SJCRH30 (cell line): ENCODE measurements at regions not wholly inside any gene's neighbourhood (a gene's known extent, or its start where the extent isn't known, plus 50 kb on each side); places are given as distances from the start of the nearest gene placed in this dataset.

Experiments
- DNase-seq, 2 experiments: peaks; one replicate each; pipeline ENCODE4 v3.0.0-alpha.2; 2015 to 2020
- H3K27ac ChIP-seq: fragments of 250-450 bp; sonication (Bioruptor Pico); 2 replicates; pipeline ENCODE4 v1.5.1; 2020; ENCODE audit warnings: mild to moderate bottlenecking, moderate library complexity
- H3K27me3 ChIP-seq: fragments of 250-450 bp; sonication (Bioruptor Pico); 2 replicates; pipeline ENCODE4 v1.5.1; 2020; ENCODE audit warnings: mild to moderate bottlenecking, moderate library complexity
- H3K36me3 ChIP-seq: fragments of 250-450 bp; sonication (Bioruptor Pico); 2 replicates; pipeline ENCODE4 v1.5.1; 2020; ENCODE audit warnings: mild to moderate bottlenecking, moderate library complexity
- H3K4me1 ChIP-seq: fragments of 250-450 bp; sonication (Bioruptor Pico); 2 replicates; pipeline ENCODE4 v1.5.1; 2020; ENCODE audit warnings: mild to moderate bottlenecking, moderate library complexity
- H3K4me3 ChIP-seq: fragments of 250-450 bp; sonication (Bioruptor Pico); 2 replicates; pipeline ENCODE4 v1.5.1; 2020; ENCODE audit warnings: mild to moderate bottlenecking, moderate library complexity
- H3K9me3 ChIP-seq: fragments of 250-450 bp; sonication (Bioruptor Pico); replicated peaks from 2 replicates; pipeline ENCODE4 v1.5.1; 2020; ENCODE audit warnings: mild to moderate bottlenecking, moderate library complexity

DNA sequence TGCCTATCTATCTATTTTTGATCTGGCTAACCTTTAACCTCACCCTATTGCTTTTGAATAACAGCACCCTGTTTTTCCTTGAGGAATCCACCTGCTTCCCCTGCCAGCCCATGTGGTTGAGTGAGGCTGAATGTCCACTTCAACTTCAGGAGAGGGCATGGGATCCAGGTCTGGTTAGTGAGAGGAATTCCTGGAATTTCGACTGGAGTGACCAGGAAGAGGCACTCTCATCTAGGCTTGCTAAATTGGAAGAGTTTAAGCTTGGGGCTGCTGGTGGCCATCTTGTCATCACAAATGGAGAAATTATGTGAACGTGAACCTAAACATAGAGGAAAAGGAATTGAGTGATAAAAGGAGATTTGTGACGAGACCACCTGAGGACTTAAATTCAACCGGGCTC lies 322.1 kb downstream of the OSTF1 start:
- no peaks in the 10 kb centered on the region for H3K4me1 ChIP-seq
- no peak overlapping the region for H3K27ac ChIP-seq
- H3K27me3 ChIP-seq: peaks cover 2% of the 10 kb centered on the region; the same call in 1 of the 2 replicates
- no peaks in the 10 kb centered on the region for H3K9me3 ChIP-seq
- H3K36me3 ChIP-seq: no peaks in the 10 kb centered on the region
- no peak overlapping the region for H3K4me3 ChIP-seq
- no peak for DNase-seq

DNA sequence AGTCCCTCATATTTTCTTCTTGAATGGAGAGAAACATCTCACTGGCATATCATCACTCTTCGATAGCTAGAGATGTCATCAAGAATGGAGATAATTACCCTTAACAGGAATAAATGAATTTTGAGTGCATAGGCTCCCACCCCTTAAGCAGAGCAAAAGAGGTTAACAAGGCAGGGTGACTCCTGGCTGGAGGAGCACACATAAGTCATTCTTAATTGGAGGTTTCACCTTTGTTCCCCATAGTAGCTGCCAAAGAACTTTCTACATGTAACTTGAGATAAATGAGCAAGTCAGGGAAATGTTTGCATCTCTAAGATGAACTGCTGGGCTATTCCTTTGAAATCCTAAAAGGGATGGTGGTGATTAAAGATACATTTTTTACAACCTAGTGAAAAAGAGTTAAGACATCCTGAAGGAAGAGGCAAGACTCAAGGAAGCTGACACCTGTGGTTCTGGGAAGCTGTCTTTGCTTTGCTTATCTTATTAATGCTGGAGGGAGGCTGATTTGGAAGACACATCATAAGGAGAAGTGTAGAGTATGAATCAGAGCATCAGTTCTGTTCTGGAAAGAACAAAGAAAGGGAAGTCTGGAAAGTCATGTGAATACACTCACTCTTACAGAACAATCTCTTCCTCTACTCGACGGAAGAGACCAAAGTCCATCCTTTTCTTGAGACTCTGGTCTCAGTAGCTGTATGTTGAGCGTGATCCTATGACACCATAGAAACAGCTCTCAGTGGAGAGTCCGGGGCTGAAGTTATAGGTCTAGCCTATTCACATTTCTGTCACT lies 326.3 kb downstream of the OSTF1 start:
- no peak overlapping the region for H3K27ac ChIP-seq
- H3K27me3 ChIP-seq: 0 out of 2 replicates have a peak, but pooled peaks cover 2% of the 10 kb centered on the region
- H3K4me3 ChIP-seq: no peak overlapping the region
- no peak for DNase-seq
- H3K36me3 ChIP-seq: no peaks in the 10 kb centered on the region
- H3K4me1 ChIP-seq: no peaks in the 10 kb centered on the region
- H3K9me3 ChIP-seq: no peaks in the 10 kb centered on the region

DNA sequence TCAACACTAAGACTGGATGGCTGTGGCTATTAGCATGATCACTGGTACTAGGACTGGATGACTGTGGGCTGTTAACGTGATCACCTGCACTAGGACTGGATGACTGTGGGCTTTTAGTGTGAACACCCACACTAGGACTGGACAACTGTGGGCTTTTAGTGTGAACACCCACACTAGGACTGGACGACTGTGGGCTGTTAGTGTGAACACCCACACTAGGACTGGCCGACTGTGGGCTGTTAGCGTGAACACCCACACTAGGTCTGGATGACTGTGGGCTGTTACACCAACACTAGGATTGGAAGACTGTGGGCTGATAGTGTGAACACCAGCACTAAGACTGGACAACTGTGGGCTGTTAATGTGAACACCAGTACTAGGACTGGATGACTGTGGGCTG lies 329.2 kb downstream of the OSTF1 start:
- DNase-seq: no peak
- Histone ChIP-seq H3K4me1 (no peaks in the 10 kb centered on the region), H3K36me3 (no peaks in the 10 kb centered on the region), H3K4me3 (no peak overlapping the region), H3K9me3 (no peaks in the 10 kb centered on the region), H3K27ac (no peak overlapping the region), H3K27me3 (0 out of 2 replicates have a peak, but pooled peaks cover 2% of the 10 kb centered on the region)

DNA sequence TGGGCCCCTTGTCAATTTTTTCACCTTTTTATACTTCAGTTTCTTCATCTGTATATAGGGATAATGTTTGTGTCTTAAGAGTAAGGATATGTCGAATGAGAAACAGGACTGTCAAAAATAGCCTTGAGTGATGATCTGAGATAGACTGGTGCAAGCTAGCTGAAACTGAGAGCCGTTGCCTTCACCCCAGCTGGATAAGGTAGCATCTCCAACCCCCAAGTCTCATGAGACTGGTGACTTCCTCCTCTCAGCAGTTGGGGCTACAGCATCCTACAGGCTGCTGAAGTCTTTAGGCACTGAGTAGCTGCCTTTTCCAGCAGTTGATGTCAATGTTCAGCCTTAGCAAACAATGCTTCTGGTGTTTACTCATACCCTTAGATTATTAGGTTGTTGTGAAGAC lies 330.2 kb downstream of the OSTF1 start:
- no peak overlapping the region for H3K27ac ChIP-seq
- H3K36me3 ChIP-seq: no peaks in the 10 kb centered on the region
- H3K27me3 ChIP-seq: 0 out of 2 replicates have a peak, but pooled peaks cover 2% of the 10 kb centered on the region
- H3K4me3 ChIP-seq: no peak overlapping the region
- DNase-seq: no peak
- H3K9me3 ChIP-seq: no peaks in the 10 kb centered on the region
- H3K4me1 ChIP-seq: no peaks in the 10 kb centered on the region

DNA sequence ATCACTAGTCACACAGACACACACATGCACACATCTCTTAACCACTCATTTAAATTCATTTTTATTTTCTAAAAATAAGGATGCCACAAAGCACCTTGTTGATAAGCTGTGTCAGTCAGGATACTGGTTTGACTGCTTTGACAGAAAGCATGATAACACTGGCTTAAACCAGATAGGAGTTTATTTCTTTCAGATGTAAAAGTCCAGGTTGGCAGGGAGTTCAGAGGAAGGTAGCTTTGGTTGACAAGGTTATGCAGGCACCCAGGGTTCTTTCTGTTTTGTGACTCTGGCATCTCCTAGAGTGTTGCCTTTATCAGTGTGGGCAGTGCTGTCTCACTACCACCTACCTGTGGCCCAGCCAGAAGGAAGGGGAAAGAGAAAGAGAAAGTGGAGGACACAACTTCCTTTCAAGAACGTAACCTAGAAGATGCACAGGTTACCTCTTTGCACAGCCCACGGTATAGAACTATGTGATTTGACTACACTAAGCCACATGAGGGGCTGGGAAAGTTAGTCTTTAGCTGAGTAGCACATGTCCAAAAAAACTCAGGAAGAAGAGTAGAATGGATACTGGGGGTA lies 334.7 kb downstream of the OSTF1 start:
- no peaks in the 10 kb centered on the region for H3K27me3 ChIP-seq
- H3K27ac ChIP-seq: no peak overlapping the region
- H3K36me3 ChIP-seq: no peaks in the 10 kb centered on the region
- no peaks in the 10 kb centered on the region for H3K9me3 ChIP-seq
- no peaks in the 10 kb centered on the region for H3K4me1 ChIP-seq
- H3K4me3 ChIP-seq: no peak overlapping the region
- DNase-seq: no peak

DNA sequence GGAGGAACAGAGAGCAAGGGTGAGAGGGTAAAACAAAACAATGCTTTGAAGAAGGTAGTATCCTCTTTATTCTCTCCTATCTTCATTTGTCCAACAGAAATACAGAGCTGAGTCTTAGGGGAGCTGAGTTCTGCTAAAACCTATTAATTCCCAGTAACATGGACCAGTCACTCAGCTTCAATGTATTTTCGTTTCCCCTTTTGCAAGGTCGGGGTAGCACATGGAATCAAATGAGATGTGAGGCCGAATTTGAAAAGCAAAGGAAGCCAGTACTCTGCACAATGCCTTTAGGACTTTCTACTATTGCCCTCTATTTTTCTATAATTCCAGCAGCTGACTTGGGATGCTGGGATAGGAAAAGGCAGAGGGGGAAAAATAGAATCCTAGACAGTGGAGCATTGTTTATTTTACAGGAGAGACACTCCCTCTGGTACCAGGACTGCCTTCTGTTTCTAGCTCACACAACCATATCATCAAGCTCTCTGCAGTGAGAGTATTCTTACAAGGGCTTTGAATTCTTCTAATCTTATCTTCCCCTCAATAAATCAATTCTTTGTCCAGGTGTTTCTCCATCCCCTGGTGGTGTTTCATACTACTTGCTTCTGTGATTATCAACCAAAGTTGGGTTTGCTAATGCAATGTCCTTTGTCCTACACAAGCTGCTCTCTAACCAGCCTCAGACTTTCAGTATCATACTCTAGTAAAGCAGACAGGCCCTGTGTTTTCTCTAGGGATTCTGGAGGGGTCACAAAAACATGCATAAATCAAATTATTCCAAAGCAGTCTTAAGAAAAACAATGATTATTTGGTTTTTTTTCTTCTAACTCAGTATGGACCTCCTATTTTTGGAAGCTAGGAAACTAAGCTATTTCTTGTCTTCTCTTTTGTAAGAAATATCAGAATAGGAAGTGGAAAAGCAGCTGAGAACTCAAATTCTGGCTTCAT lies 341.5 kb downstream of the OSTF1 start:
- no peaks in the 10 kb centered on the region for H3K9me3 ChIP-seq
- H3K27ac ChIP-seq: no peak overlapping the region
- no peaks in the 10 kb centered on the region for H3K4me1 ChIP-seq
- H3K27me3 ChIP-seq: no peaks in the 10 kb centered on the region
- DNase-seq: no peak
- H3K36me3 ChIP-seq: no peaks in the 10 kb centered on the region
- H3K4me3 ChIP-seq: no peak overlapping the region

DNA sequence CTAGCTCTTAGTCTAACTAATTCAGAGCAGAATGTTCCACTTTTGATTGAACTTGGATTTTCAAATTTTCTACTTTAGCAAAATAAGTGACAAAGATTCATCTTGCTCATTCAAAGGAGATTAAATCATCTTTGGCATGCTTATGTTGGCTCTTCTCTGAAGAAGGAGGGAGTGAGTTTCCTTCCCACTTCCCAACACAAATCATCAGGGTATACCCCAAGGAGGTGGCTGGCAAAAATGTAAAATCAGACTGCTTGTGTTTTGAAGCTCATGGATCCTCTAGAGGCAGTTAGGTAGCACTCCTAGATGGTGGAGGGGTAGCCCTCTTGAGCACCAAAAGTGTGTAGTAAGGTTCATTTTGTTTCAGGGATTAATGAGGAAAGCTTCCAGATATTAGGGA lies 343.1 kb downstream of the OSTF1 start:
- no peak for DNase-seq
- no peaks in the 10 kb centered on the region for H3K27me3 ChIP-seq
- no peaks in the 10 kb centered on the region for H3K9me3 ChIP-seq
- H3K36me3 ChIP-seq: no peaks in the 10 kb centered on the region
- H3K4me1 ChIP-seq: no peaks in the 10 kb centered on the region
- H3K4me3 ChIP-seq: no peak overlapping the region
- no peak overlapping the region for H3K27ac ChIP-seq

DNA sequence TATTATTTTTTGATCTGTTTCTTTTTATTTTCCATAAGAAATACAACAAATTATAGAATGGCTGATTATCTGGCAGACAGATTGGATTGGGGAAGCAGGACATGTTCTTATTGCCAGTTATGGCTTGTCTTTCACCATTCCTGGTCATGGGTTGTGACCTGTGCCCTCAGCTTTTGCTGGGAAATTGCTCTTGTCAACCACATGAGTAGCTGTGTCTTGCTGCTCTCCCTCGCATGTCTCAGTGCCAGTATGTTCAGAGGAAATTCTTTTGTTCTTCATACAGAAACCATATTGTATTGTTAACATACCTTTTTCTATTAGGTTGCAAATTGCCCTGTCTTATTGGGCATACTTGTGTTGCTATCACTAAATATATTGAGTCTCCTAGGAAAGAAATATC lies 344.1 kb downstream of the OSTF1 start:
- no peak for DNase-seq
- H3K36me3 ChIP-seq: no peaks in the 10 kb centered on the region
- H3K4me3 ChIP-seq: no peak overlapping the region
- no peaks in the 10 kb centered on the region for H3K4me1 ChIP-seq
- no peaks in the 10 kb centered on the region for H3K27me3 ChIP-seq
- no peaks in the 10 kb centered on the region for H3K9me3 ChIP-seq
- H3K27ac ChIP-seq: no peak overlapping the region

DNA sequence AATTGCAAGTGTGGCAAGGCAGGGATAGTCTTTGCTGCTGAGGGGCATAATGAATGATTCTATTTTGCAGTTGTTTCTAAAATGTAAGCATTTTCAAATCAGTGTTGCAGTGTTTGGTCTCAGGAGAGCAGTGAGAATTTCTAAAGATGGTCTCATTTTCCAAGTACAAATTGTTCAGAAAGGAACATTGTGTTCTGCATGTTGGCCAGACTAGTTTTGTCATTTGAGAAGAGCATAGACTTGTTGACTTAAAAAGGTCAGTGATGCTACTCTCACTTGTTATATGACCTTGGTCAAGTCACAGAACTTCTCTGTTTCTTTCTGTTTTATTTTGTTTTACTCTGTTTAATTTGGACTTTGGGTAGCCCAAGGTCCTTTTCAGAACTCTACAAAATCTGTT lies 344.6 kb downstream of the OSTF1 start:
- H3K9me3 ChIP-seq: no peaks in the 10 kb centered on the region
- no peaks in the 10 kb centered on the region for H3K36me3 ChIP-seq
- no peaks in the 10 kb centered on the region for H3K4me1 ChIP-seq
- H3K27me3 ChIP-seq: no peaks in the 10 kb centered on the region
- H3K27ac ChIP-seq: no peak overlapping the region
- H3K4me3 ChIP-seq: no peak overlapping the region
- DNase-seq: no peak

DNA sequence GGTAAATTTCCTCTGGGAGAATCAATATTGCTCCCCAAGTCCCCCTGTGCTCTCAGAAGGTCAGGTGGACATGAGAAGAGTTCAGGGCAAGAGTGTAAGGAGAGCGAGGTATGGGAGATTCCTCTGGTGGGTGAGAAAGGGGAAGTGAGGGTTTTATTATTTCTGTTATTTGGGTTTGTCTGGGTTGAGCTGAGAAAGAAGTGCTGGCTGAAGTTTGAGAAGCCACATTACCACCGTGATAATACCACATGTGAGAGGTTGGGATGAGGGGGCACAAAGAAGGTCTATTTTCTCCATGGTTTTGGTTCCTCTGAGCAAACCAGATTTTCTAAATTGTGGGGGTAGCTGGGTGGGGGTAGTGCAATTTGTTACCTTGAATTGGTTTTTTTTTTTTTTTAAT lies 350.4 kb downstream of the OSTF1 start:
- Histone ChIP-seq H3K9me3 (no peaks in the 10 kb centered on the region), H3K36me3 (no peaks in the 10 kb centered on the region), H3K27ac (no peak overlapping the region), H3K4me3 (no peak overlapping the region), H3K4me1 (no peaks in the 10 kb centered on the region), H3K27me3 (no peaks in the 10 kb centered on the region; the same call in none of the 2 replicates)
- DNase-seq: no peak

DNA sequence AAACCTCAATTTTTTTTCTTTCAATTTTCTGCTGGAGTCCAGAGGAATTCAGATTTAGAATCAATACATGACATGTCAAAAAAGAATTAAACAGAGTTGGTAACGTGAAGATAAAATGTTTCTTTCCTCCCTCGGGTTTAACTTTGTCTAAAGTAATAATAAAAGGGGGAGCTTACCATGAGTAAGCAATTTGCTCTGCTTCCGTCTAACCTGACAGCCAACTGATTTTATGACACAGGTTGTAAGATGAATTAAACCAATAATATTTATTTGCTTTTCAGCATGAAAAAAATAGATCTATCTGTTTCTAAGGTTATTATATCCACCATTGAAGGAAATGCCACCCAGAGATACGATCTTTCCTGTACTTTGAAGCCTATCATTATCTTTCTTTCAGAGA lies 352.6 kb downstream of the OSTF1 start:
- Histone ChIP-seq H3K4me3 (no peak overlapping the region), H3K9me3 (no peaks in the 10 kb centered on the region), H3K27ac (no peak overlapping the region), H3K27me3 (no peaks in the 10 kb centered on the region; the same call in none of the 2 replicates), H3K36me3 (no peaks in the 10 kb centered on the region), H3K4me1 (no peaks in the 10 kb centered on the region)
- DNase-seq: no peak

DNA sequence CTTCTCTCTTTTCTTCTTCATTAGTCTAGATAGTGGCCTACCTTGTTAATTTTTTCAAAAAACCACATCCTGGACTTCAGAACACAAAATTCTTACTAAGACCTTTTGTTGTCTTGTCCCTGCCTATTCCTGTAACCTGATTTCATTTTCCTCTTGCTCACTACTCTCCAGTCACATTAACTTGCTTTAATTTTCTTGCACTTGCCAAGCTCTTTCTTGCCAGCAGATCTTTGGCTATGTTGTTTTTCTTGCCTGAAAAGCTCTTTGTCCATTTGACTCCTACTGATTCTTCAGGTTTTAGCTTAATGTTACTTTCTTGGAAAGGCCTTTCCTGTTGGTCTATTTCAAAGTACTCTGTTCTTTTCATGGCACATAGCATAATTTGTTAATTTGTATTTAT lies 356.8 kb downstream of the OSTF1 start:
- Histone ChIP-seq H3K27me3 (no peaks in the 10 kb centered on the region; the same call in none of the 2 replicates), H3K9me3 (no peaks in the 10 kb centered on the region), H3K4me3 (no peak overlapping the region), H3K4me1 (no peaks in the 10 kb centered on the region), H3K27ac (no peak overlapping the region), H3K36me3 (no peaks in the 10 kb centered on the region)
- DNase-seq: no peak

DNA sequence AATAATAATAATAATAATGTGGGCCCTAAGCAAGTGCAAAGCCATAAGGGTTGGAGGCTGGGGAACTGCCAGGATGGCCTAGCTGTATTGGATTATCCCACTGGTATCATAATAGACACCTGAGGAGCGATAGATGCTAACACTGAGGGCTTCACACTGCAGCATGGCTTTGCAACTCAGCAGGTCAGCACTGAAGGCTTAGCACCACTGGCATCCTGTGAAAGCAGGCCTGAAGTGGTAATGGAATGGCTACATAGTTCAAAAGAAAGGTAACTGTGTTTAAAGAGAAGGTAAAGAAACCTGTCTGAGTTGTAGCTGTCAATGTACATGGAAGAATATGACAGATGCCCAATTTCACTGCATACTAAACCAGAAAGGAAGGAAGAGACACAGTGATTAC lies 359.0 kb downstream of the OSTF1 start:
- DNase-seq: no peak
- H3K4me1 ChIP-seq: no peaks in the 10 kb centered on the region
- no peaks in the 10 kb centered on the region for H3K9me3 ChIP-seq
- no peaks in the 10 kb centered on the region; the same call in 1 of the 2 replicates for H3K27me3 ChIP-seq
- H3K27ac ChIP-seq: no peak overlapping the region
- H3K36me3 ChIP-seq: no peaks in the 10 kb centered on the region
- H3K4me3 ChIP-seq: no peak overlapping the region

DNA sequence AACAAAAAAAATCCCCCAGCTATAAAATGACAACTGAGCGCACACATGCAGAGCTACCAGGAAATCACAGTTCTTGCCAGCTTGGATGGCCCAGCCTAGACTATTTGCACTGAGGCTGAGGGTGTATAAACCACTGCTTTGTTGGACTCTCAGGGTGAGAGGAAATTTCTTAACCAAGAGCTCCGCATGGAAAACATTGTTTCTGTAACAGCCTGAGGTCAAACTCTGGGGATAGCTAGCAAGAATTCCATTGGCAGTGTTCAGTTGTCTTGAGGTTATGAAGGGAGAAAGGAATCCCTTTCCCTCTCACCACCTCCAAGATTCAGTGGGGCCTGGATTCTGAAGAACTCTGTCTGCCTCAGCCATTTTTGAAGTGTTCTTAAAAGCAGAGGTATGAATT lies 360.0 kb downstream of the OSTF1 start:
- H3K9me3 ChIP-seq: no peaks in the 10 kb centered on the region
- H3K36me3 ChIP-seq: no peaks in the 10 kb centered on the region
- H3K27me3 ChIP-seq: no peaks in the 10 kb centered on the region
- H3K27ac ChIP-seq: no peak overlapping the region
- H3K4me3 ChIP-seq: no peak overlapping the region
- no peaks in the 10 kb centered on the region for H3K4me1 ChIP-seq
- DNase-seq: no peak

DNA sequence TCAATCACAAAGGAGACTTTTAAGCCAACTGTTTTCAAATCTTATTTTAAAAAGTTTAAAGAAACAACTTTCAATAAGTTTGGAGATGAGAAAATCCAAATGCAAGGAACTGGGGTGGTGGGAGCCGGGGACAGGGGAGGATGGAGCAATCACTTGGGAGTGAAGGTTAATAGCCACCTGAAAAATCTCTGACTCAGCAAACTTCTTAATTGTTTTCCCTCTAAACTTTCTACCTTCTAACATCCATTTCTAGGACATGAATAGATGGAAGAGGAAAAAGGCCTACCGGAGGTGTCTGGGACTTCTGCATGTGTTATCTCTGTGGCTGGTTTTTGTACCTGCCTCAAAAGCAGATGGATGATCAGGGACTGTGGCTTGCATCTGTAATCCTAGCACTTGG lies 360.6 kb downstream of the OSTF1 start:
- H3K27me3 ChIP-seq: no peaks in the 10 kb centered on the region
- no peaks in the 10 kb centered on the region for H3K9me3 ChIP-seq
- no peak overlapping the region for H3K4me3 ChIP-seq
- no peak overlapping the region for H3K27ac ChIP-seq
- no peaks in the 10 kb centered on the region for H3K36me3 ChIP-seq
- no peaks in the 10 kb centered on the region for H3K4me1 ChIP-seq
- DNase-seq: no peak
